Ovary (tissue), 3 donors: ENCODE measurements at regions not wholly inside any gene's neighbourhood (a gene's known extent, or its start where the extent isn't known, plus 50 kb on each side); places are given as distances from the start of the nearest gene placed in this dataset.
"Not testable (repeated sequence)": the region's sequence is repeated elsewhere in the genome, so short reads cannot be mapped to it uniquely, and the experiment has no call there.

ENCODE experiments used
- CTCF ChIP-seq, 3 donors: fragments of 450-650 bp in 2 of 3; fragments of 200-600 bp in 1 of 3; IDR thresholded peaks; one replicate each; pipeline versions ENCODE4 v1.5.1 to v1.8.0; 2016 to 2022; ENCODE audit warnings: antibody characterized with exemption in 3 of 3, mild to moderate bottlenecking in 1 of 3
- EP300 ChIP-seq: sonication (generic); formaldehyde crosslinking; IDR thresholded peaks from one replicate; pipeline ENCODE4 v1.6.1; 2017; ENCODE audit warnings: antibody characterized with exemption
- donor health status: DM: no; HTN: no; CAD: no.

GRCh38 chr6:60779591-60779990, 1506.4 kb downstream of the KHDRBS2 start:
- not testable (repeated sequence) for TF ChIP-seq CTCF (IDR thresholded peaks at IDR 0.05); EP300
